ENCODE measurements at regions not wholly inside any gene's neighbourhood (a gene's known extent, or its start where the extent isn't known, plus 50 kb on each side); places are given as distances from the start of the nearest gene placed in this dataset.

DNA sequence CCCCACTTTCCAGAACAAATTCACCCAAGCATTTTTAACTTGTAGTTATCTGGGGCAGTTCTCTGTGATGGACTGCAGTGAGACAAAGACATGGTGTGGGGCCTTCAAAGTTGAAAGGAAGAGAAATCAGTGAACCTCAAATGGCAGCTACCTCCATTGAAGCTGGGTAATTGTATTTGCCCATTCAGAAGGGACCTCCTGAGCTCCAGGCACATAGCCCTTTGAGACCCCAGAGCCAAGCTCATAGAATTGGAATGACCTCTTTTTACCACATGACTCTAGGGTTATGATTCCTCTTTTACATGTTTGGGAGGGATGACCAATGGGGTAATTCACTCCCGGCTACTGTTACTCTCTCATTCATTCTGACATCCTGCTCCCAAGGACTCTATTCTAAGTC, 368.4 kb upstream of the ITGA1 start:
- no peak for DNase-seq

DNA sequence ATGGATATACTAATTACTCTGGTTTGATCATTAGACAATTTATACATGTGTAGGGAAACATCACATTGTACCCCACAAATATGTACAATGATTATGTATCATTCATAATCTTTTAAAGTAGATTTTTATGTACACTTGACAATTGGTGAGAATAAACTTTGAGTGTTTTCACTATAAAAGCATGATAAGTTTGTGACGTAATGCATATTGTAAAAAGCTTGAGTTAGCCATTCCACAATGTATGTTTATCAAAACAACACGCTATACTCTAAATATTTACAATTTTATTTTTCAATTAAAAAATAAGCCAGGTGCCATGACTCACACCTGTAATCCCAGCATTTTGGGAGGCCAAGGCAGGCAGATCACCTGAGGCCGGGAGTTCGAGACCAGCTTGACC, 360.1 kb upstream of the ITGA1 start:
- DNase-seq = no peak

DNA sequence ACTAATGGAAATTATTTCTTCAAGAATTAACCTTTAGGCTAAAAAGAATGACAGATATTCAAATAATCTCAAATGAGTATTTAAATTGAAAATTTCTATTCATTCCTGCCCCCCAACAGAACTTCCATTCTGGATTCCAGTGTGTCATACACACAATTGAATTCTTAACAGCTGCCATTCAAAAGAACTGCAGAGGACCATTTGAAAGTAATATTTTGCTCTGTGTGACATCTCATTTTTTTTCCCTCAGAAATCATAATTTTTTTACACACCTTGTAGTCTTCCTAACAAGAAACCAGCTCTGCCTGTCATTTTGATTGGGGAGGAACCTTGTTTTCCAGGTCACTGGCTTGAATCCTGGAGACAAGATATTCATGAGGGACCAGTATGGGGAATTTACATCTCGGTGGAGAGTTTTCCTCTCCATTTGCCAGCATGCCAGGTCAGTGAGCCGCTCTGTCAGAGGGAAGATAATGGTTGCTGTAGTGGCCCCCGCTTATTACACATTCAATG, 358.7 kb upstream of the ITGA1 start:
- no peak for DNase-seq

DNA sequence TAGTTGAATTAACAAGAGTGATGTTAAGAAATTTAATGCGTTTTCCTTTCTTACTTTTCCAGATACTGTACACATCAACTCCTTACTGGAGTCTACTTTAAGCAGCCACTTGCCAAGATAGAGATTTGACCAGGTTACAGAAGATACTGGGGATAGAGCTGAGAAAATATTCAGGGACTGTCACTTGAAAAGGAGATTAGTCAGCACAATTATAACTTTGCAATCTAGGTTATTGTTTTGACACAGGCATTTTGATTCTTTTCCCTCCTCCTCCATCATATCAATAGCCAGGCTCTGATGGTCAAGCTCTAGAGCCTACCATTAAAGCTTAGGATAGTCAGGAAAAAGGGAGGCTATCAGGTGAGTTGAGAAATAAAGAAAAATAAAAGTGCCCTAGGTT, 345.9 kb upstream of the ITGA1 start:
- no peak for DNase-seq

DNA sequence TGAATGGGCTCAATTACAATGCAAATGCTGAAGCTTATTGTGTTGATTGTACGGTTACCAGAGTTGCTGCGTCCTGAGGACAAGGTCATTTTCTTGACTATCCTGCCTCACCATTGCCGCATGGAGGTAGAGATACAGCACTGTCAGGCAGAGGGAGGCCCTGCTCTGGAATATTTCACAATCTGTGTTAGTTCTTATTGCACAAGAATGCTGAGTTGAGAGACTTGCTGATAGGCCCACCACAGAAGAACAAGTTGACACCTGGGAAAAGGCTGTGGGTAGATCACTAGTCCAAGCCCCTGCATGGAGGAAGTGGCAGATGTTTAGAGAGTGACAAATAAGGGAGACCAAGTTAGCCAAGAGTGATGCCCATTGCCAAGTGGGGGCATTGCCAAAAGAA, 344.5 kb upstream of the ITGA1 start:
- DNase-seq = no peak

DNA sequence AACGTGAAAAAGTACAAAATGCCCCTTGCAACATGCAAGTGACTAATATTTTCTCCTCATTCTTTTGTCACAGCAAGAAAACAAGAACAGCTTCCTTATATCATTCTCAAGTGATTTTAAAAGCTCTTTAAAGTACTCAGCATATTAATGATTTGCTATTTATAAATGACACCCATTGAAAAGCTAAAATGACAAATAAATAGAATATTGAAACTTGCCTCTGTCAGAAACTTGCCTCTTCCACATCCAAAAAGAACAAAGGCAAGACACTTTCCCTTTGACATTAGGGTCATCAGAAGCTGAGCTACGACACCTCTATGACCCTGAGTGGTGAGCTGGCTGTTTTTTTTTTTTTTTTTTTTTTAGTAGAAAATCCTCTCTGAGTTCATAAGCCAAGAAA, 339.6 kb upstream of the ITGA1 start:
- no peak for DNase-seq

DNA sequence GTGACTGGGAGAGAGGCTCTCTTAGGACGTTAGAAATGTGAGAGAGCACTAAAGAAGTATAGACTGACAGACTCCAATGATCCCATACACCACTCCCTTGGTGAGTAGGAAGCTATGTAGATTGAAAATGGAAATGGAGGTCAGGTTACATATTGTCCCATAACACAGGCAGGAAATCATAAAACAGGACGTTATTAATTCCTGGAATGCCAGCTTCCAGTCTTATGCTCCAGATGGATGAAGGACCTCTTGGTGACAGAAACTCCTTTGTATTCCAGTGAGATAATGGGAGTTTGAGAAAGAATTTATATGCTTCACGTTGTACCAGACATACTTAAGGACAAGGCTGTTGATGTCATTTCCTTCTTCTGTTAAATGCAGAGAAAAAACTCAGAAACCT, 338.2 kb upstream of the ITGA1 start:
- no peak for DNase-seq

DNA sequence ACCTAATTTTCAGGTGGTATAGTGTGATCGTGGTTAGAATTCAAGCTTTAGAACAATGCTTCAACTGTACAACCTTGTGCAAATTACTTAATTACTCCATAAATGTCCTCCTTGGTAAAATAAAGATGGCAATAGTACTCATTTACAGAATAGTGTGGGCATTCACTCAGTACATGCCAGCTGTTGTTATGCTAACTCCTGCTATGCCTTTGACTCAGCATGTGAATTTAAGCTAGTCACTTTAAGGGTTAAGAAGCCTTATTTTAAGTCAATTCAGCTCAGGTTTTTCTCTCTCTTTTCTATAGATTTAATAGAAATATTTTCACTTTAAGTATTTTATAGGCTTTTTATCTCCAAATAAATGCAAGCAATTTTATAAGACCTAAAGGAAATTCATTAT, 335.6 kb upstream of the ITGA1 start:
- no peak for DNase-seq

DNA sequence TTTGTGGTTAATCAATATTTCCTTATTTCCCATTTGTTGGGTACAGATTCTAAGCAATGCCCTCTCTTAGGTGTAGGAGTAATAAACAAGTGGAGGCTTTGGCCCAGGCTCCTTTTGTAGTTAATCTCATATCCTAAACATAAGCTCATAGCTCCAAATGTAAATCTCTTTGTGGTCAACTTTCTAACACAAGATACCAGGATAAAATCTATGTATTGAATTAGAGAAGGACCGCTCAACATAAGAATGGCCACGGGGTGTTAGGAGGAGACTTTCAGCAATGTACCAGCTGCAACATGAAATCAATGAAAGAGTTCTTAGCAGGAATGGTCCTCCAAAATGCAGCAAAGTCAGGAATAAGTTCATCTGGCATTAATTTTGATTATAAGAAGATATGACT, 334.5 kb upstream of the ITGA1 start:
- no peak for DNase-seq

DNA sequence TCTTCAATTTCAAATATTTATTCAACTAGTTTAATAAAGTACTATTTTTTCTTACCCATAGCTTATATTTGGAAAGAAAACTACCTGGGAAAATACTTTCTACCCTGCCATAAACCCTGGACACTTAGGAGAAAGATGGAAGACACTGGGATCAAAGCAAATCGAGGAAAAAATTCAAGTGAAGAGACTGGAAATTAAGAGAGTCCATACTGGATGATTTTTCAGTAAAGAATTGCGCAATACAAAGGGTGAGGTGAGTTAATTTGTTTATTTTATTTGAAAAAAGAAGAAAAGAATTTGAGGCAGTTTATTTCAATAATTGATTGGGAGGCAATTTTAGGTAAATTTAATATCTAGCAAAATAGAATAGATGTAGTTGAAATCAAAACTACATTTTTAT, 331.8 kb upstream of the ITGA1 start:
- DNase-seq = no peak

DNA sequence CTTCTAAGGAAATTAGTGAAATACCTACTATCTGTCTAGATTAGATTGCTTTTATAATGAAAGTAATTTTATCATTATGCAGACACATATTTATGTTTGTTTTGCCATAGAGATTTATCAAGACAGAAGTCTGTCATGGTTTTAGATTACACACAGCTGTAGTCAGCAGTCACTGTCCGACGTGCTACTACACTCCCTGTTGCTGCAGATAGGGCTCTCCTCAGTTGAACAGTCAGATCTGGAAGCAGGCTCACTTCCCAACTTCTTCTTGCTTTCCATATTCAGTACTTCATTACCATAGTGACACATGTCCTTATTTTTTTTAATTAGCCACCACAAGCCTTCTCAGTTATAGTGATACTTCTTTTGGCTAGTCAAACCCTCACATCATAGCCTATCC, 329.9 kb upstream of the ITGA1 start:
- DNase-seq = no peak

DNA sequence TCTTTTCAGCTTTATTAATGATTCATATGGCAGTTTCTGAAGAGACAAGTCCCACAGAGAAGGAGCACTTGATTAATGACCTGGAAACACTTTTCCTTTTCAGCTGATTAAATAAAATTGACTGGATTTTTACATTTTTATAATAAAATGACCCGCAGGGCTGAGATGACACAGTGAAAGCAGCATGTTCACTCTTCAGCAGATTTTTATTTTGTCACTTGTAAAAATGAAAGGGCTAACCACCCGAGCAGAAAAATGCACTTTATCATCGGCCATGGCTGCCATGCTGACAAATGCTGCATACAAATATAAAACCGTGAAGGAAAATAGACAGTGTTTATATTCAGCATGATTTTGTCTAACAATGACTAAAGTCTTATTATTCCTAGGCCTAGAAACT, 321.6 kb upstream of the ITGA1 start:
- DNase-seq = no peak

DNA sequence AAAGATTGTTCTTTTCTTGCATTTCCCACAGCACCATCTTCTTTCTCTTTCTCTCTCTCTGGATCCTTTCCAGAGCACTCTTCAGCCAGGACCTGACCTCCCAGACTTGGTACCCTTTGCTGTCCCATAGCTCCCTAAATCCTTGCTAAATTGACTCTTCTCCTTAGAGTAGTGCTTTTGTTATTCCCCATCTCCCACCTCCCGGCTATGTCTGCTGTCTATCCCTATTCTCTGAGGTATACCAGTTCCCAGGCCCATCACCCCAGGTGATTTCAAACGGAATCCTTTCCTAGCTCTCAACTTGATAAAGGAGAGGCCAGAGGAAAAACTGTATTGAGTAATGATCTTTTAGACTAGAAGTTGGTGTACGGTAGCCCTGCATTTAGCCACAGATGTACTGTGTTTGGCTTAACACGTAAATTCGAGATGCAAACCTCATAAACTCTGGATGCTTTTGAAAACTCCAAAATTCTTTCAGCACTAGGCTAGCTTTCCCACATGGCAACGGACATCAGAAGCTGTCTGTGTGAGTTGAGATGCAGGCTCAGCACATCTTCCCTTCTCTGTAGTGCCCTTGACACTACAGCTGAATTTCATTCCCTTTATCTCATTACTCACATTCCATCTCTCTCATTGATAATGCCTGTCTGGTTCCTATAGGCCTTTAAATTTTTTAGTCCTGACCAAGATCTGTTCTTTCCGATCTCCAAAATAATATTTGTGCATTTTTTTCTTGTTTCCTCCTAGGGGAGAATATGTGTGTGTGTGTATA, 320.8 kb upstream of the ITGA1 start:
- DNase-seq = no peak

DNA sequence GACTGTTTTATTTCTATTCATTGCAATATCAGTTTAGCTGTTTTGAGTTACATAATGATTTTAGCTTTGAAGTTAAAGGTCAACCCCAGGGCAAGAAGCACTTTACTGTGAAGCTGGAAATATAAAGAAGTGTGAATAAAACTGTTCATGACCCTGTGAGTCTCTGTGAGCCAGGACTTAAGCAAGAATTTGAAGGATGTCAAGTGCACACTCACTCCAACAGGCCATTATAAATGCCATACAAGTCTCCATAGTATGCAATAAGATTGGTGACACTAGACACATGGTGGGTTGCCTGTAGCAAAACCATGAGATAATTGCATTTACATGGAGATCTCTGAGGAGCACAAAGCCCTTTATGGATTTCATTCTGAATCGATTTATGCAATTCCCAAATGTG, 318.7 kb upstream of the ITGA1 start:
- no peak for DNase-seq

DNA sequence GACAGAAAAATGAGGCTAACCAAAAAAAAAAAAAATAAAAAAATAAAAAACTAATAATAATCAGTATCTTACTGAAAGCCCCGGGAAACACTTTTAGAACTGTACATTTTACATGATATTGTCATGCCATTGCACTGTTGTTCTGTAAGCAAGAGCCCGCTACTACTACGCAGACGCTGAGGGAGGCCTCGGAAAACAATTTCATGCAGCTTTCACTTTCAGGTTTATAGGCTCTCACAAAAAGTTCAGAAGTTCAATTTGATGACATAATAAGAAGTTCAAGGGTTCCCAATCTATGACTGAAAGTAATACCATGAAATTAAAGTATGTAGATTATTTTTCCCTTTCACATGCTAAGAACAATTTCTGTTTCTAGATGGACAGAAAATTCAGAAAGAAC, 318.3 kb upstream of the ITGA1 start:
- DNase-seq = no peak

DNA sequence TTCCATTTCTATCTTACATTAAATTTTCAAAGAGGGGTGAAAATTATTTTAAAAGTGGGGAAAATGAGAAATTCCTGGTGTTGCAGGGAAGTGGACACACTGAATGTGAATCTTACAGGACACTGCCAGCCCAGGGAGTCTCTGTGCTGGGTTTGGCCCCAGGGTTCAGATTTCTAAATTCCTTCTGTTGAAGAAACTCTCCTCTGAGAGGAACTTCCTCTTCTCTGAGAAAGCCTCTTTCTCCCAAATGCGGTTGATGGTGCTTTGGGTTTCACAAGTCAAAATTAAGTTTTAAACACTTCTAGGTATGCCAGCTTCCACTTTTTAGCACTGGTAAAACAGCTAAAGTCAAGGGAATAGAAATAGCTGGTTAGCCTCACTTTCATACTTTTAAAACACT, 317.9 kb upstream of the ITGA1 start:
- DNase-seq = no peak

DNA sequence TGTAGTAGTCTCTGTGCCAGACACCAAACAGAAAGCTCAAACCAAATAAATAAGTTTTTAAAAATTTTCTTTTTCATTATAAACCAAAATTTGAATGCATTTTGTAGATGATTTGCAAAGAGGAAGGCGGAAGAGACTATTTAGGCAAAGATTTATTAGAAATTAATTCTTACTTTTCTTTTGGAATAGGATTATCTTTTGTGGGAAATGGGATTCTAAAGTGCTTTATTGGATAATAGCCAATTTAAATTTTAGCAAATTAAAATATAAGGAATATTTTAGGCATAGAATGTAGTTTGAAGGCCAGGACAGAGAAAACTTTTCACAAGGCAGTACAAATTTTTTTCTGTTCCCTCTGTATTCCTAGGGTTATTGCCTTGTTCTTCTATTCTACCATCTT, 311.4 kb upstream of the ITGA1 start:
- DNase-seq = no peak

DNA sequence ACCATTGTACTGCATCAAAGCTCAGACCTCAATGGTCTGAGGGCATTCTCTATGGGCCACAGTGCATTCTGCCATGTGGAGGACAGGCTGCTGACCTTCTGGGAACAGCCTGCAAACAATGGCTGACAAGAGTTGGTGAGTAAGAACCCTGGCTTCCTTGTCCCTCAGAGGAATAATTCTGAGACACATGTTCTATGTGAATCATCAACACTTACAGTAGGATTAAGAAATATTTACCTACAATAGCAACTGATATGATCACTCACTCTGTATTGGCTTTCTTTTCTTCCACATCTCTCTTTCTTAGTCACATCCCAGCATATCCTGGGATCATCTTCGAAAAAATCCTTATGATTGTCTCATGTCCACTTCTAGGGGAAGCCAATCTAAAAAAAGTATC, 306.5 kb upstream of the ITGA1 start:
- DNase-seq = no peak

DNA sequence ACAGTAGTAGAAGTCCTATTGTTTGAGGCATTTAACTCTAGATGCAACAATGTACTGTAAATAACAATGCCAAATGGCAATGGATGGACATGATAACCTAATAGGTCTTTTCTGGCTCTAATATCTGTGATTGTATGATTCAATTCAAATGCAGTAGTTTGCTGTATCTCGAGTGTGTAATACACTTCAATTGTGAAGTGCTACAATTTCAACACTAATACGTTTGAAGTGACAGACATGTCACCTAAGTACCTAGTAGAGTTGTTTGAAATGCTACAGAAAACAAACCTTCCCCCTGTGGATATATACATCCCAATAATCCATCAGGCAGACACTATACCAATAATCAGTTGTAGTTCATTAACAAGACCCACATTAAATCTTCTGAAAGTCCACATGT, 305.9 kb upstream of the ITGA1 start:
- DNase-seq = no peak

DNA sequence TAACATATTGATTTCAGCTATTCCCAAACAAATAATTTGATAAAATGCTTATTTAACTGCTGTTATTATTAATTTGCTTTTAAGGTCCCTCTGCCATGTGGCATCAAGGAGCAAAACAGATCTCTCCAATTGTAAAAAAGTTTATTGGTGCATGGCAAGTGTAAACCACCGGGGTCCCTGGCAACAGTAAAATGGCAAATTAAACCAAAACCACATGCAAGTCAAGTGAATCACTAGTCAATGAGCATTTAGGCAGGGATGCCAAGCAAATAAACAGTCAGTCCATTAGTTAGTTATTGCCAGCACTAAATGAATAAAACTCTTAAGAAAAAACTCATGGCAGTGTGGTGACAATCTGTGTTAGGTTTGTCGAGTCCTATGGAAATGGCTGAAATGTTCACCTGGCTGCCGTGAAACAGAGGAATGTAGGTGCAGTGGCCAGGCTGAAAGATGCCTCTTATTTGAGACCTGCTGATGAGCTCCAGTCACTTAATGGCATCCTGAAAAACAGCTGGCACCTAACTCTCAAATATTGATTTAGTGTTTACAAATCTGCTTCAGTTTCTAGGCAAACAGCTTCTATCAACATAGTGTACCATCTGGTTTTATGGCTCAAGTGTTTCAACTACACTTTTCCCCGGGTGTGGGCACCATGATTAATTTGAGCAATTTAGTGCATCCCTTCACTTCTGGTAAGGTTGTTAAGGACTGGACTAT, 296.5 kb upstream of the ITGA1 start:
- DNase-seq = no peak

DNA sequence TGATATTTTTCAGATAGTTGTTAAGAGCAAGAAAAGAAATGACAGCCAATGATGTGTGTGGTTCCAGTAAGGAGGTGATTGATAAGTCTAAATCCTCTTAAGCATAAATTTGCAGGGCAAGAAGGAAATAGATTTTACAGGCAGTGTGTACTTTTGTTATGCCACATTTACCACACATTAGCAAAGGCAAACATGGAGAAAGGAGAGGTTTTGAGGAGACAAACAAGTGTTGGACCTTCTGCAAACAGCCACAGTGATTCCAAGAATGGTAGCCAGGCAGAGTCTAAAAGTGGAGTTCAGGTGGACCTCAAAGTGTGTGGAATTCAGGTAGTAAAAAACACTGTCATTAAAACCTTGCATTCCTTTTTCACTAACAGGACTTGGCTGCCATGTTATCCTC, 295.9 kb upstream of the ITGA1 start:
- no peak for DNase-seq

DNA sequence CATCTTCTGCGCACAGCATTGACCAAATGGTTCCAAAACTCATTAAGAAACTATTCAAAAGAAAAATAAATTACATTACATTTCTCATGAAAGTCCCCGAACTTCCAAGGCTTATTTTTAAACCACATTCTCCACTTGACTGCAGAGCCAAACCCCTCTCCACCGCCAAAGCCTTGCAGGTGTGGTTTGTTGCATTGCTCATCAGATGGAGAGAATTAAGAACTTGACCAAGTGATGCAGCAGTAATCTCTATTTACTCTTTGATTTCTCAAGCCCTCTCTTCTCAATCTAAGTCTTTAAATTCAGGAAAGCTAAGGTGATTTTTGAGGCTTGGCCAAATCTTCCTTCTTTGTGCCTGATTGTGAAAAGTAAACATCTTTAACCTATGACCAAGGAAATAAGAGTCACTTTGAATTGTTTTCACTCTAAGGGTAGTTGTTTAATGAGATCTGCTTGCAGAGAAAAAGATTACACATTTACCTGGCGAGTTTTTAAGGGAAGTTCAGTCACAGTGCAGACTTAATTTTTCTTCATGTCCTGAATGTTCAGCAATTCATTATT, 290.5 kb upstream of the ITGA1 start:
- no peak for DNase-seq

DNA sequence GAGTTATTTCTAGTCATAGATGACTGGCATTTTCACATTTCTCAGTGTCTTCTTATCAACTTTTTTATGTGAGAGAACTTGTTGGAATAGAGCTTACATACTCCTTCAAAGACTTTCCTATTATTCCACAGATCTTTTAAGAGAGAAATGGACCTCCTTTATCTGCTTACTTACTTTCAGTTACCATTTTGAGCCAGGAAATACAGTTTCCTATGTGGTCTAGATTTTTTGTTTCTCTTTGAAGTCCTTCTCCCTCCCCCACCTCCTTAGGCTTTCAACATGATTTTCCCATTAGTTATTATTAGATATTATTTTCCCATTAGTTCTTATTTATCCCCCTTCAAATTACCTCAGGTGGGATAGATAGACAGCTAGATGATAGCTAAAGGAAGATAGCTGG, 289.1 kb upstream of the ITGA1 start:
- DNase-seq = no peak

DNA sequence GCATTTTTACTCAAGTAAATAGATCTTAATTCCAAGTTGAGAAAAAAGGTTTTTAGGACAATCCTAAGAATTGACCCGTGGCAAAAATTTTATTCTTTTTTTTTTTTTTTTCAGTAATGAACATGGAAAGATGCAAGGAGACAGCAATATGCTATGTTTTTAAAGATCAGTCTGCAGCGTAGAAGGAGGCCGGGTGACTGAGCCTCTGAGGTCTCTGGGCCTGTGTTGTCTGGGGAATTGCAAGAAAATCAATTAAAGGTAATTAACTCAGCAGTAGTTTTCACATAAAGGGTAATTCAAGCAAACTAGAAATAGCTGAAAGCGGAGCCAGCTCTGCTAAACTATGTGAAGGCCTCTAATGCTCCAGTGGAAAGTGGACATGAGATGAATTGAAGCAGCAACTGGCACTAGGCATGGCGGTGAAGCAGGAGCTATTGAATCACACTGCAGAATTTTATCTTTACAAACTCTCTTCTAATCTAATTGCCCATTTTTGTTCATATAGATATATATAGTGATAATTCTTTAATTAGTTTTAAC, 285.2 kb upstream of the ITGA1 start:
- no peak for DNase-seq

Data from stimulated activated CD4-positive, alpha-beta T cell treated with anti-CD3 and anti-CD28 coated beads, Interleukin-12 subunit alpha, Interleukin-12 subunit beta, amount 100 ng/mL, for 4 hours (primary cell).